Hepatocyte (in vitro differentiated cells): ENCODE measurements at regions not wholly inside any gene's neighbourhood (a gene's known extent, or its start where the extent isn't known, plus 50 kb on each side); places are given as distances from the start of the nearest gene placed in this dataset.

Source experiments
- DNase-seq: peaks from one replicate; pipeline ENCODE4 v3.0.0-alpha.2; 2016; ENCODE audit warnings: low spot score
- H2AFZ ChIP-seq: fragments of 200-600 bp; sonication (generic); 2 replicates; pipeline ENCODE4 v1.6.0; 2016; ENCODE audit warnings: antibody characterized with exemption, mild to moderate bottlenecking
- H3K27ac ChIP-seq: fragments of 200-600 bp; sonication (generic); 2 replicates; pipeline ENCODE4 v1.5.1; 2016; ENCODE audit warnings: mild to moderate bottlenecking
- H3K27me3 ChIP-seq: fragments of 200-600 bp; sonication (generic); 2 replicates; pipeline ENCODE4 v1.6.1; 2016
- H3K36me3 ChIP-seq: fragments of 200-600 bp; sonication (generic); replicated peaks from 2 replicates; pipeline ENCODE4 v1.5.1; 2016; ENCODE audit warnings: low read depth; ENCODE audit not compliant: insufficient read depth
- H3K4me1 ChIP-seq: fragments of 200-600 bp; sonication (generic); 2 replicates; pipeline ENCODE4 v1.5.1; 2016; ENCODE audit warnings: mild to moderate bottlenecking, moderate library complexity; ENCODE audit not compliant: insufficient read depth
- H3K4me2 ChIP-seq: fragments of 200-600 bp; sonication (generic); 2 replicates; pipeline ENCODE4 v1.6.0; 2016
- H3K4me3 ChIP-seq: fragments of 200-600 bp; sonication (generic); 2 replicates; pipeline ENCODE4 v1.5.1; 2016; ENCODE audit warnings: mild to moderate bottlenecking
- H3K79me2 ChIP-seq: fragments of 200-600 bp; sonication (generic); 2 replicates; pipeline ENCODE4 v1.6.0; 2017; ENCODE audit warnings: mild to moderate bottlenecking
- H3K9me2 ChIP-seq: fragments of 200-600 bp; sonication (generic); replicated peaks from 2 replicates; pipeline ENCODE4 v1.6.0; 2017; ENCODE audit warnings: mild to moderate bottlenecking; ENCODE audit not compliant: insufficient read depth
- H3K9me3 ChIP-seq: fragments of 200-600 bp; sonication (generic); 2 replicates; pipeline ENCODE4 v1.5.1; 2016; ENCODE audit warnings: low read depth, mild to moderate bottlenecking
- H4K20me1 ChIP-seq: fragments of 200-600 bp; sonication (generic); 2 replicates; pipeline ENCODE4 v1.6.0; 2016; ENCODE audit warnings: mild to moderate bottlenecking; ENCODE audit not compliant: insufficient read depth, poor library complexity, severe bottlenecking
- EZH2 ChIP-seq: fragments of 200-600 bp; sonication (generic); IDR thresholded peaks from 2 replicates; pipeline ENCODE4 v1.6.1; 2016; ENCODE audit warnings: antibody characterized with exemption, mild to moderate bottlenecking, borderline replicate concordance
- EZH2phosphoT487 ChIP-seq: fragments of 200-600 bp; sonication (generic); IDR thresholded peaks from one replicate; pipeline ENCODE4 v1.6.1; 2018; ENCODE audit warnings: antibody characterized with exemption, mild to moderate bottlenecking, low read depth, moderate library complexity; ENCODE audit not compliant: unreplicated experiment, severe bottlenecking
- WGBS: methylation state at CpG from one replicate; pipeline ENCODE4 v1.1.6; 2016; ENCODE audit warnings: low lambda C conversion rate; ENCODE audit errors: missing lambda C conversion rate; 5-methylcytosine and 5-hydroxymethylcytosine counted together
- TF ChIP-seq, protein P1 (sequence below): fragments of 200-600 bp; sonication (generic); IDR thresholded peaks from 2 replicates; pipeline ENCODE4 v1.5.1; 2016; ENCODE audit warnings: antibody characterized with exemption, mild to moderate bottlenecking; ENCODE audit not compliant: poor library complexity

DNA sequence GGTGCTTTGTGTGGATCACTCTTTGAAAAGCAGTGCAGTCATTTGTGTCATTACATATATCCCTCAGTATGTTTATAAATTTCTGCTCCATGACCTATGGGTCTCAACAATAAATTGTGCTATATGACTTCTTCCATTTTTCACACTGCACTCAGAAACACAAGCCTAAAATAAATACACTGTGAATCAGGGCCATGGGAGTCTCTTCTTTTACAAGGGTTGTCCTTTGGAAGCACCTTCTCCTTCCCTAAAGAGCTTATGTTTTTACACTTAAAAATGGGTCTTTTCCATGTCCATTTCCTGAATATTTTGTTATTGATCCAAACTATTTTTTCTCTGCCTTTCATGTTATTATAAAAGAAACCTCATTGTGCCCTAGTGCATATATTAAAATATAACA is 108.3 kb upstream of the MEOX2 start:
- H3K27ac ChIP-seq: no peak overlapping the region
- no peak for TF ChIP-seq EZH2phosphoT487
- TF ChIP-seq, protein P1, sequence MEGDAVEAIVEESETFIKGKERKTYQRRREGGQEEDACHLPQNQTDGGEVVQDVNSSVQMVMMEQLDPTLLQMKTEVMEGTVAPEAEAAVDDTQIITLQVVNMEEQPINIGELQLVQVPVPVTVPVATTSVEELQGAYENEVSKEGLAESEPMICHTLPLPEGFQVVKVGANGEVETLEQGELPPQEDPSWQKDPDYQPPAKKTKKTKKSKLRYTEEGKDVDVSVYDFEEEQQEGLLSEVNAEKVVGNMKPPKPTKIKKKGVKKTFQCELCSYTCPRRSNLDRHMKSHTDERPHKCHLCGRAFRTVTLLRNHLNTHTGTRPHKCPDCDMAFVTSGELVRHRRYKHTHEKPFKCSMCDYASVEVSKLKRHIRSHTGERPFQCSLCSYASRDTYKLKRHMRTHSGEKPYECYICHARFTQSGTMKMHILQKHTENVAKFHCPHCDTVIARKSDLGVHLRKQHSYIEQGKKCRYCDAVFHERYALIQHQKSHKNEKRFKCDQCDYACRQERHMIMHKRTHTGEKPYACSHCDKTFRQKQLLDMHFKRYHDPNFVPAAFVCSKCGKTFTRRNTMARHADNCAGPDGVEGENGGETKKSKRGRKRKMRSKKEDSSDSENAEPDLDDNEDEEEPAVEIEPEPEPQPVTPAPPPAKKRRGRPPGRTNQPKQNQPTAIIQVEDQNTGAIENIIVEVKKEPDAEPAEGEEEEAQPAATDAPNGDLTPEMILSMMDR: no peak
- no peak for TF ChIP-seq EZH2
- no peaks in the 10 kb centered on the region for H3K79me2 ChIP-seq
- H3K4me2 ChIP-seq: no peak overlapping the region
- no peak overlapping the region for H3K4me3 ChIP-seq
- no peaks in the 10 kb centered on the region for H3K36me3 ChIP-seq
- no peaks in the 10 kb centered on the region for H3K9me2 ChIP-seq
- H3K27me3 ChIP-seq: no peaks in the 10 kb centered on the region
- H4K20me1 ChIP-seq: no peaks in the 10 kb centered on the region
- H3K4me1 ChIP-seq: no peaks in the 10 kb centered on the region
- no peak overlapping the region for H2AFZ ChIP-seq
- no peak for DNase-seq
- H3K9me3 ChIP-seq: no peaks in the 10 kb centered on the region

DNA sequence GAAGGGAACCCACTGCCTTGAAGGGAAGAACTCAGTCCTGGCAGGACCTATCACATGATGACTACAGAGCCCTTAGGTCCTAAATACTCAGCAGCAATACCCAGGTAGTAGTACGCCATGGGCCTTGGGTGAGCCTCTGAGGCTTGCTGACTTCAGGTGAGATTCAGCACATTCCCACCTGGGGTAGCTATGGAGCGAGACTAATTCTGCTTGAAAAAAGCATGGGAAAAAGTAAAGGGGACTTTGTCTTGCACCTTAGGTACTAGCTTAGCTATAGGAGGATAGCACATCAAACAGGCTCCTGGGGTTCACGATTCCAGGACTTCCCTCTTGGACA is 98.2 kb upstream of the MEOX2 start:
- Histone ChIP-seq H4K20me1 (no peaks in the 10 kb centered on the region), H3K4me2 (no peak overlapping the region), H3K9me3 (no peaks in the 10 kb centered on the region), H3K4me1 (no peaks in the 10 kb centered on the region), H3K27ac (no peak overlapping the region), H3K27me3 (no peaks in the 10 kb centered on the region), H3K36me3 (no peaks in the 10 kb centered on the region), H3K79me2 (no peaks in the 10 kb centered on the region), H3K4me3 (no peak overlapping the region), H2AFZ (no peak overlapping the region), H3K9me2 (no peaks in the 10 kb centered on the region)
- DNase-seq: no peak
- TF ChIP-seq EZH2 (no peak), EZH2phosphoT487 (no peak)
- TF ChIP-seq, protein P1: no peak
- WGBS: 96% methylated on average over 3 of the region's 3 CpGs

DNA sequence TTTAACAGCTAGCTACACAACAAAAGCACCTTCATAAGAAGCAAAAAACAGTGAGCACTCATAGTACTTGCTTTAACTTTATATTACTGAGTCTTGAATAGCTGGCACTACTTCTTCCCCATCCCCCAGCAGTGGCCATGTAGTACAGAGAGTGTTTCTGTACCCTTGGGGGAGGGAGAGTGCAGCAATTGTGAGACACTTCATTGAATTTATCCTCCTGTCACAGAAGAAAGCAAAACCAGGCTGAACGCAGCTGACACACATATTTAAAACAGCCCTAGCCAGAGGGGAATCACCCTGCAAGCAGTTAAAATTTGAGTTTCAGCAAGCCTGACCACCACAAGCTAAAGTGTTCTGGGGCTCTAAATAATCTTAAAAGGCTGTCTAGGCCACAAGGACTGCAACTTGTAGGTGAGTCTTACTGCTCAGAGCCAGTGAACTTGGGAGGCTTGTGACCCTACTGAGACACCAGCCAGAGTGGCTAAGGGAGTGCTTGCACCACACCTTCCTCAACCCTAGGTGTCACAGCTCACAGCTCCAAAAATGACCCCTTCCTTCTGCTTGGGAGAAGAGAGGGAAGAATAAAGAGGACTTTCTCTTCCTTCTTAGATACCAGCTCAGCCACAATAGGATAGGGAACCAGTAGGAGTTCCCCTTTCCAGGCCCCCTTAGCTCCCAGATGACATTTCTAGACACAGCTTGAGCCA is 97.7 kb upstream of the MEOX2 start:
- H3K4me3 ChIP-seq: no peak overlapping the region
- H3K27ac ChIP-seq: no peak overlapping the region
- H3K79me2 ChIP-seq: no peaks in the 10 kb centered on the region
- H3K4me1 ChIP-seq: no peaks in the 10 kb centered on the region
- H3K4me2 ChIP-seq: no peak overlapping the region
- DNase-seq: no peak
- WGBS: 55% methylated on average over 1 of the region's 1 CpG
- no peaks in the 10 kb centered on the region for H3K9me3 ChIP-seq
- TF ChIP-seq EZH2phosphoT487 (no peak), EZH2 (no peak)
- TF ChIP-seq, protein P1: no peak
- no peaks in the 10 kb centered on the region for H3K9me2 ChIP-seq
- no peaks in the 10 kb centered on the region for H3K36me3 ChIP-seq
- H3K27me3 ChIP-seq: no peaks in the 10 kb centered on the region
- H2AFZ ChIP-seq: no peak overlapping the region
- H4K20me1 ChIP-seq: no peaks in the 10 kb centered on the region

DNA sequence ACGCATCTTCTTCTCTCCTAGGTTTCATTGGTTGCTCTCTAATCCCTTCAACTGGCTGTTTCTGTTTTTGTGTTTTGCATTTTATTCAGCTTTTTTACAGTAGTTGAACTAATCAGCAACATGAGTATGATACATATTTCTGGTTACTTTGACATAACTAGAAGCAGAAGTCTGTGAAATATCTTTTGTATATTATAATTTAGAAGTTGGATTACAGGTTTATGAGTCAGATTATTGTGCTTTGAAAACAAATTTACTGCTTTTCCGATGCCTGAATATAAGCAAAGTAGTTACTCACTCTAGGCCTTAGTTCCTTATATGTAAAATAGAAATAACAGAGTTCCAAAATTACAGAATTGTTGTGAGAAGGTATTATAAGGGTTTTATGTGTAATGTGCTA is 96.2 kb upstream of the MEOX2 start:
- no peaks in the 10 kb centered on the region for H3K9me2 ChIP-seq
- H2AFZ ChIP-seq: no peak overlapping the region
- no peak overlapping the region for H3K4me2 ChIP-seq
- H3K79me2 ChIP-seq: no peaks in the 10 kb centered on the region
- H4K20me1 ChIP-seq: no peaks in the 10 kb centered on the region
- H3K4me1 ChIP-seq: no peaks in the 10 kb centered on the region
- no peaks in the 10 kb centered on the region for H3K27me3 ChIP-seq
- WGBS: 83% methylated on average over 2 of the region's 2 CpGs
- H3K9me3 ChIP-seq: no peaks in the 10 kb centered on the region
- no peak overlapping the region for H3K27ac ChIP-seq
- H3K4me3 ChIP-seq: no peak overlapping the region
- no peaks in the 10 kb centered on the region for H3K36me3 ChIP-seq
- TF ChIP-seq EZH2phosphoT487: no peak
- TF ChIP-seq, protein P1: no peak
- no peak for DNase-seq
